ELR (cell line): ENCODE measurements at regions not wholly inside any gene's neighbourhood (a gene's known extent, or its start where the extent isn't known, plus 50 kb on each side); places are given as distances from the start of the nearest gene placed in this dataset.
"Not testable (repeated sequence)": the region's sequence is repeated elsewhere in the genome, so short reads cannot be mapped to it uniquely, and the experiment has no call there.

Experiments used
- DNase-seq: peaks from one replicate; pipeline ENCODE4 v3.0.0-alpha.2; 2015; ENCODE audit warnings: low read depth

- DNase-seq: no peak
Measured at GRCh38 chr1:228546541-228547463, 59.6 kb downstream of the RNF187 start.

GRCh38 chr1:228547464-228547792, 60.2 kb downstream of the RNF187 start:
- no peak for DNase-seq

GRCh38 chr1:228548788-228549187, 61.6 kb downstream of the RNF187 start:
- DNase-seq: no peak

GRCh38 chr1:228552596-228553176, 65.5 kb downstream of the RNF187 start:
- no peak for DNase-seq

- no peak for DNase-seq
Measured at GRCh38 chr1:228554107-228554506, 66.9 kb downstream of the RNF187 start.

GRCh38 chr1:228555074-228555994, 68.2 kb downstream of the RNF187 start:
- peak; percentile 22 for DNase-seq

GRCh38 chr1:228556634-228557430, 69.7 kb downstream of the RNF187 start:
- not testable (repeated sequence) for DNase-seq
